ENCODE measurements at regions not wholly inside any gene's neighbourhood (a gene's known extent, or its start where the extent isn't known, plus 50 kb on each side); places are given as distances from the start of the nearest gene placed in this dataset.

GRCh38 chr13:47426126-47426849, 529.4 kb upstream of the HTR2A start:
- POLR2A ChIA-PET: no interaction called here
- TF ChIP-seq MYC (IDR thresholded peaks at IDR 0.05; ENCODE audit: low read depth, low read length) (no peak), EZH2 (IDR thresholded peaks at IDR 0.05; ENCODE audit: borderline replicate concordance, low read depth, low read length, severe bottlenecking) (no peak), CTCF (IDR thresholded peaks at IDR 0.05; ENCODE audit: extremely low read depth in 1 of 2, insufficient read depth in 1 of 2, low read depth in 1 of 2, low read length in 2 of 2) (no peak), JUN (IDR thresholded peaks at IDR 0.05; ENCODE audit: borderline replicate concordance, insufficient read depth, insufficient read length, low read depth) (no peak), MAX (IDR thresholded peaks at IDR 0.05; ENCODE audit: insufficient read depth, insufficient read length) (no peak), POLR2AphosphoS5 (IDR thresholded peaks at IDR 0.05; ENCODE audit: insufficient read depth, low read depth, low read length) (no peak), GATA2 (IDR thresholded peaks at IDR 0.05; ENCODE audit: insufficient read depth, insufficient read length, low read depth, low read length) (no peak)
- no peak overlapping the region for H3K4me3 ChIP-seq (replicated peaks in 1 of 3; ENCODE audit: insufficient read depth in 1 of 3, low read depth in 1 of 3, low read length in 3 of 3)
- no peak for DNase-seq (ENCODE audit: low read depth, low spot score)
- H3K36me3 ChIP-seq (ENCODE audit: control insufficient read depth in 2 of 2, extremely low read depth in 1 of 2, insufficient read depth in 2 of 2, low read length in 2 of 2): no peaks in the 10 kb centered on the region
- H3K9me1 ChIP-seq (replicated peaks; ENCODE audit: control insufficient read depth, extremely low read depth, insufficient read depth, low read length): no peaks in the 10 kb centered on the region
- no peaks in the 10 kb centered on the region for H4K20me1 ChIP-seq (replicated peaks; ENCODE audit: control insufficient read depth, extremely low read depth, insufficient read depth, low read length)
- H3K9ac ChIP-seq (replicated peaks; ENCODE audit: extremely low read depth, insufficient read depth, low read length): no peak overlapping the region
- FAIRE-seq: no peak
- no peaks in the 10 kb centered on the region for H3K79me2 ChIP-seq (ENCODE audit: control insufficient read depth, insufficient read depth, low read length)
- H3K27me3 ChIP-seq (ENCODE audit: control insufficient read depth in 2 of 2, insufficient read depth in 2 of 2, low read length in 2 of 2): no peaks in the 10 kb centered on the region
- BruUV-seq (replicated peaks): no TSS peak
- H3K4me2 ChIP-seq (ENCODE audit: insufficient read depth, low read length): no peak overlapping the region
- peaks cover 3% of the 10 kb centered on the region for H3K9me3 ChIP-seq (replicated peaks; ENCODE audit: control insufficient read depth, insufficient read depth, low read length)
- H2AFZ ChIP-seq (ENCODE audit: low read depth, low read length): no peak overlapping the region
- no peaks in the 10 kb centered on the region for H3K4me1 ChIP-seq (ENCODE audit: control insufficient read depth, extremely low read depth, insufficient read depth, low read length)
- CTCF ChIA-PET: no interaction called here
- H3K27ac ChIP-seq (ENCODE audit: insufficient read depth, low read depth, low read length): no peak overlapping the region
- dilution Hi-C loops (cut with MboI; ENCODE audit: extremely low pct_ligation_motif_present, low sequenced_read_pairs) (no loop called here), intact Hi-C loops (cut with micrococcal nuclease) (no loop called here)
